NCI-H2107 treated with DMSO at 0.1 percent for 48 hours (cell line): ENCODE measurements at regions not wholly inside any gene's neighbourhood (a gene's known extent, or its start where the extent isn't known, plus 50 kb on each side); places are given as distances from the start of the nearest gene placed in this dataset.
"Not testable (repeated sequence)": the region's sequence is repeated elsewhere in the genome, so short reads cannot be mapped to it uniquely, and the experiment has no call there.

ENCODE experiments used
- DNase-seq: peaks from one replicate; lab custom pipeline; 2025; ENCODE audit not compliant: unreplicated experiment; lab: John Stamatoyannopoulos, UW

DNA sequence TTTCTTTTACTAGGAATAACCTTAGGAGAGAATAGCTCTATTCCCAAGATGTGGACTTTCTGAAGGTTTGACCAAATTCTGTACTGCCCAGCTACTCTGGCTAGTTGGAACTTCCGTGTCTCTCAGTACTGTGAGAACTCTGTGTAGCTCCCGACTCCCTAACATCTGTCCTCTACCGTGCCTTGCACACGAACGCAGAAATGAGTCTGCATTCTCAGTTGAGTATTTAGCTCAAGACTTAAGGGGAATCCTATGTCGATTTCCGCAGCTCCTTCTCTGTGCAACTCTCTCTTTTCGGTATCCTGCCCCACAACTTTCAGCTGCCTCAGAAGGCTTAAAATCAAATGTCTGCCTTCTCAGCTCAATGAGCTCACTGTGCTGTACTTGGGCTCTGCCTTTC, 86.7 kb upstream of the EPHB3 start:
- no peak for DNase-seq

DNA sequence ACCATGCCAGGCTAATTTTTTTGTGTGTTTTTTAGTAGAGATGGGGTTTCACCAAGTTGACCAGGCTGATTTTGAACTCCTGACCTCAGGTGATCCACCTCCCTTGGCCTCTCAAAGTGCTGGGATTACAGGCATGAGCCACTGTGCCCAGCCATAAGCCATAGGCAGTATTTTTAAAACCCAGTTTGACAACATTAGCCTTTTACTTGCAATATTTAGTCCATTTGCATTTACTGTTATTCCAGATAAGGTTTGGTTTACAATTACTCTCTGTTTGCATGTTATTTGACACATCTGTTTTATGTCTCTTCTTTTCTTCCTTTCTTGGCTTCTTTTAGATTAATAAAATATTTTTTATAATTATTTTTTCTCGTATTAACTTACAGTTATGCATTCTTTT, 83.6 kb upstream of the EPHB3 start:
- DNase-seq = no peak

DNA sequence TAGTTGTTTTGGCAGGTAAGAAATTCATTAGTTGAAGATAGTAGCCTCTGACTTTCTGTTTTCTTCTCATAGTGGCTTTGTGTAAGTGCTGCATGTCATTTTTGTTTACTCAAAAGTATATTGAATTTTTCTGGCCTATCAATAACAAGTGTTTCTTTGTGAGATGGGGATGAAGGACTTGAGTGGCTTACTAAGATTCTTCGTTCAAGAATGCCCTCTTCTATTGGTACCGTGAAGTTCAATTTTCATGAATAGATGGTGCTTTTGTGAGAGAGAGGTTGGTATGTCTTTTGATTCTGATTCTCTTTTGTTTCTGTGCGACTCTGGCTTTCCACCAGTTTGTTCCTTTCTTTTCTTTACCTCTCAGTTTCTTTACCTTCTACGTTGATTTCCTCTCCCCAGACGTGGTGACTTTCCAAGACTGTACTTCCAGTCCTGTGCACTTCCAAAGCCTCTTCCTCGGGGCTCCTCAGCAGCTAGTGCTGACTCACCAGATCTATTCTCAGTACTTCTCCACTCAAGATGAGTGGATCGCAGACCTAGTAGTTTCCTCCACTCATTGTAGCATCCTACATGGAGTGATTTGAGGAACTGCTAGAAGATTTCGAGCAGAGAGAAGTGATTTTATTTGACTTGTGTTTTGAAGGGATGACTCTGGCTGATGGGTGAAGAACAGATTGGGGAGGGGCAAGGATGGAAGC, 82.0 kb upstream of the EPHB3 start:
- DNase-seq = no peak

GRCh38 chr3:184480831-184481230, 80.8 kb upstream of the EPHB3 start:
- no peak for DNase-seq

DNA sequence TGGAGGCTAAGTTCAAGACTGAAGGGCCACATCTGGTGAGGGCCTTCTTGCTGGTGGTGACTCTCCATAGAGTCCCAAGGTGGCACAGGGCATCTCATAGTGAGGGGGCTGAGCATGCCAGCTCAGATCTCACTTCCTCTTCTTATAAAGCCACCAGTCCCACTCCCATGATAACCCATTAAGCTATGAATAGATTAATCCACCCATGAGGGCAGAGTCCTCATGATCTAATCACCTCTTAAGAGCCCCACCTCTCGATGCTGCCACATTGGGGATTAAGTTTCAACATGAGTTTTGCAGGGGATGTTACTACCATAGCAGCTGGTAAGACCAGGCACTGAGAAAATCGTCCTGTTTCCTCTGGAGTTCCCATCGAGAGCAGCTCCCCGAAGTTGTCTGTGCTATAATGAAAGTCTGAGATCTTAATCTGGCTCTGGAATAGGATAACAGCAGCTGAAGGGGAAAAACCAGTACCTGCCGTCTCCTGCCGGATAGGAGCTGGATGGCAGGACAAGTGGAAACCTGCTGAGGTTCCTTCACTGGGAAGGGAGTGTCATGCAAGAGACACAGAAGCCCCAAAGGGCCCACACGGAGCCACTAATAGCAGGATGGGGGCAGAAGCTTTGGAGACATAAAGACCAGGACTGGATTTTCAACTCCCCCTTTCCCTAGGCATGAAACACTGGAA, 79.5 kb upstream of the EPHB3 start:
- peak; percentile 24 for DNase-seq

- no peak for DNase-seq
Measured at GRCh38 chr3:184485241-184485640, 76.3 kb upstream of the EPHB3 start.

- no peak for DNase-seq
Measured at GRCh38 chr3:184485906-184486305, 75.7 kb upstream of the EPHB3 start.

DNA sequence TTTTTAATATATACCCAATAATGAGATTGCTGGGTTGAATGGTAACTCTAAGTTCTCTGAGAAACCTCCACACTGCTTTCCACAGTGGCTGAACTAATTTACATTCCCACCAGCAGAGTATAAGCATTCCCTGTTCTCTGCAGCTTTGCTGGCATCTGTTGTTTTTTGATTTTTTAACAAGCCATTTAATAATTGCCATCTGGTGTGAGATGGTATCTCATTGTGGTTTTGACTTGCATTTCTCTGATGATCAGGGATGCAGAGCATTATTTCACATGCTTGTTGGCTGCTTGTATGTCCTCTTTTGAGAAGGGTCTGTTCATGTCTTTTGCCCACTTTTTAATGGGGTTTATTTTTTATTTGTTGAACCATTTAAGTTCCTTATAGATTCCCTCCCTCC, 75.0 kb upstream of the EPHB3 start:
- no peak for DNase-seq

DNA sequence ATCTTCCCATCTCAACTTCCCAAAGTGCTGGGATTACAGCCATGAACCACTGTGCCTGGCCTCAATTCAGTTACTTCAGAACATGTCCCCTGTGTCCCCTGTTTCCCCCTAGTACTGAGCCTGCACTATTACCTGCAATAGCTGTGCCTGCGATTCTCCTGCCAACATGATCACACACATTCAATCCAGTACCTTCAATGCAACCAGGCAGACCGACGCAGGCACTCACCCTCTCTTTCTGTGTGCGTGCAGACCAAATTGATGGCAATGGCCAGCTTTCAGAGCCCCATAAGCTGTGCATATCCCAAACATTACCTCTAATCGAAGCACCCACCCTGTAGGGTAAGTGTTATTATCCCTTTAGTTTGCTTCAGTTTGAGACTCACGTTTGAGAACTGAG, 73.0 kb upstream of the EPHB3 start:
- DNase-seq = no peak

GRCh38 chr3:184489268-184489841, 72.2 kb upstream of the EPHB3 start:
- DNase-seq = no peak

GRCh38 chr3:184491011-184491576, 70.5 kb upstream of the EPHB3 start:
- no peak for DNase-seq

GRCh38 chr3:184491867-184492615, 69.5 kb upstream of the EPHB3 start:
- DNase-seq = no peak

GRCh38 chr3:184496933-184497332, 64.7 kb upstream of the EPHB3 start:
- DNase-seq = no peak

GRCh38 chr3:184497804-184498203, 63.8 kb upstream of the EPHB3 start:
- DNase-seq = no peak

DNA sequence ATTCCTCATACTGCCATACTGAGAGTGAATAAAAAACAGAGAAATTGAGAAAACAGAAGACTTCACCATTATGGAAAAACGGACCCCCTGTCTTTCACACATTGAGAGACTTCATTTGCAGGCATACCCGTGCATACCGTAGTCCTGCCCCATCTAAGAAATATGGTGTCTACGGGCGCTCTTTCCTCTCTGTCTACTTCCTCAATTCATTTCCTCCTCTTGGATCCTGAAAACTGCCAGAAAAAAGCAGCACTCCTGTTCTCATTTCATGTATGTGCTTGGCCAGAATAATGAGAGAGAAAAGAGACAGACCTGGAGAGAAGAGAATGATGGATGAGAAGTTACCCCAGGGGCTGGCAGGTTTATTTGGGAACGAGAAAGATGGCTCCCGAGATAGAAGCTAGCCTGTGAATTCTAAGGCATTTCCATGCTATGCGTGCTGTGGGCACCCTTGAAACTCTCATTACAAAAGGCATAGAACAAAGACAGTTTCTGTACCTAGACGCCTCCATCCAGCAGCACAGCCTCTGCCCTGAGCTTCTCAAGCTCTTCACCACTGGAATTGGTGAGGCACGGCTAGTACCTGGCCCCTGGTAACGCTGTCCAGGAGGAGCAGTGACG, 62.5 kb upstream of the EPHB3 start:
- DNase-seq = no peak

DNA sequence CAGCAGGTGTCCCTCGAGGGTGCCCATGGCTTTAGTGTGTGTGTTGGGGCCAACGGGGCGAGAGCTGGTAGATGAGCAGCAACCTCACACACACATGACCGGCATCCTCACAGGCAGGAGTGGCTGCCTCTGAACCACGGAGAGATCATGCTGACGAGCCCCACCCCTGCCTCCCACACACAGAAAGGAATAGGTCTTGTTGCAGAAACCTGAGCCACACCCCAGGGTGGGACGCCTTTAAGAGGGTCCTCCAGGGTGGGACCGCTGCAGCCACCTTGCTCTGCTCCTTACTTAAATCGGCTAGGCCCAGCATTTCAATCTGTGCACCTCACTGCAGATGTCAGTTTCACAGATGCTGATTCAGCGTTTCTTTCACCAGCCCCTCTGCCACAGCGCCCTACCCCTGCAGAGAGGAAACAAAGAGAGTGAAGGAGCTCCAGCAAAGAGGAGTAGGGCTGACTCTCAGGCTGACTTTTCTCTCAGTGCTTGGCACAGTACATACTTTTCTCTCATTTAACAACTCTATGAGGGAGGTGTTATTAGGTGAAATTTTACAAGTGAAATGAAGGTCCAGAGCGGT, 61.2 kb upstream of the EPHB3 start:
- DNase-seq = no peak

DNA sequence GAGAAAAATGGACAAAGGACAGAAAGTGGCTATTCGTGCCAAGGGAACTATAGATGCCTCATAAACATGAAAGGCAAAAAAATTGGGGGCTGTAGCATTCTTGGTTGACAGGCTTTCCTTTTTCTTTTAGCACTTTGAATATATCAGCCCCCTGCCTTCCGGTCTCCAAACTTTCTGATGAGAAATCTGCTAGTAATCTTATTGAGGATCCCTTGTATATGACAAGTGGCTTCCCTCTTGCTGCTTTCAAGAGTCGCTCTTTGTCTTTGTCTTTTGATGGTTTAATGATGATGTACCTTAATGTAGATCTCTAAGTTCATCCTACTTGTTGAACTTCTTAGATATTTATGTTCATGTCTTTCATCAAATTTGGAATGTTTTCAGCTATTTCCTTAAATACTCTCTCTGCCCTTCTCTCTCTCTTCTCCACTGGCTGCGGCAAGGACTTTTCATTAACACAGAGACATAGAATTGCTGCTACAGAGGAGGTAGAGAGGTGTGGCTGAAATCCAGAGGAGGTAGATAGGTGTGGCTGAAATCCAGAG, 59.4 kb upstream of the EPHB3 start:
- DNase-seq = no peak

GRCh38 chr3:184502841-184503240, 58.7 kb upstream of the EPHB3 start:
- DNase-seq = not testable (repeated sequence)

- DNase-seq = no peak
Measured at GRCh38 chr3:184503647-184504046, 57.9 kb upstream of the EPHB3 start.
